ENCODE measurements at regions not wholly inside any gene's neighbourhood (a gene's known extent, or its start where the extent isn't known, plus 50 kb on each side); places are given as distances from the start of the nearest gene placed in this dataset.

GRCh38 chr20:10910535-10911178, 236.9 kb upstream of the JAG1 start:
- ATAC-seq (no peak), DNase-seq (ENCODE audit: low read depth, low spot score) (no peak)
- no peaks in the 10 kb centered on the region for H4K20me1 ChIP-seq (ENCODE audit: insufficient read depth)
- CTCF ChIA-PET = no interaction called here
- no peaks in the 10 kb centered on the region for H3K9me2 ChIP-seq (ENCODE audit: insufficient read depth)
- H3K79me2 ChIP-seq (ENCODE audit: insufficient read depth, low read length) = no peaks in the 10 kb centered on the region
- BruUV-seq (replicated peaks) = no TSS peak
- no peaks in the 10 kb centered on the region for H3K4me1 ChIP-seq (ENCODE audit: control insufficient read depth in 1 of 2, insufficient read depth in 2 of 2, low read length in 2 of 2)
- no peak overlapping the region for H3K27ac ChIP-seq (ENCODE audit: low read depth, low read length)
- H3K9me3 ChIP-seq (ENCODE audit: control insufficient read depth in 1 of 2, insufficient read depth in 1 of 2, low read depth in 1 of 2, low read length in 2 of 2) = no peaks in the 10 kb centered on the region
- H3K4me3 ChIP-seq (replicated peaks in 1 of 2; ENCODE audit: low read depth in 1 of 2, low read length in 2 of 2) = no peak overlapping the region
- RAD21 ChIA-PET (ENCODE audit: low non-redundant PET in 1 of 2, low total read pairs in 2 of 2, uncharacterized antibody in 2 of 2, unreplicated experiment in 2 of 2) = no interaction called here
- intact Hi-C loops (cut with micrococcal nuclease) = no loop called here
- H2AFZ ChIP-seq (ENCODE audit: low read depth, low read length, poor library complexity, severe bottlenecking) = no peak overlapping the region
- POLR2A ChIA-PET = no interaction called here
- TF ChIP-seq ATF3 (IDR thresholded peaks at IDR 0.05) (no peak), RAD21 (IDR thresholded peaks at IDR 0.05; ENCODE audit: low read depth) (no peak), TCF7L2 (IDR thresholded peaks at IDR 0.05; ENCODE audit: borderline replicate concordance, extremely low read depth, insufficient read depth, insufficient read length) (no peak), REST (IDR thresholded peaks at IDR 0.05; ENCODE audit: low read depth) (no peak), SIN3A (IDR thresholded peaks at IDR 0.05; ENCODE audit: low read depth) (no peak), EZH2 (IDR thresholded peaks at IDR 0.05) (no peak), CTCF (IDR thresholded peaks at IDR 0.05 in 2 of 3, conservative IDR thresholded peaks at IDR 0.05 in 1 of 3; ENCODE audit: borderline replicate concordance in 1 of 3, insufficient read depth in 1 of 3, low read depth in 2 of 3, low read length in 2 of 3) (no peak), FOSL1 (IDR thresholded peaks at IDR 0.05; ENCODE audit: low read depth) (no peak), ZFX (IDR thresholded peaks at IDR 0.05) (no peak), EZH2phosphoT487 (IDR thresholded peaks at IDR 0.05; ENCODE audit: borderline replicate concordance) (no peak)
- no peaks in the 10 kb centered on the region for H3K27me3 ChIP-seq (ENCODE audit: insufficient read depth, low read length)
- no peak overlapping the region for H3K9ac ChIP-seq (ENCODE audit: low read length)
- H3K4me2 ChIP-seq (ENCODE audit: low read length) = no peak overlapping the region
- H3K36me3 ChIP-seq (ENCODE audit: control insufficient read depth in 1 of 2, insufficient read depth in 2 of 2, low read length in 2 of 2) = no peaks in the 10 kb centered on the region
